MM.1S (cell line): ENCODE measurements at regions not wholly inside any gene's neighbourhood (a gene's known extent, or its start where the extent isn't known, plus 50 kb on each side); places are given as distances from the start of the nearest gene placed in this dataset.

Source experiments
- CTCF ChIP-seq: fragments of 300-600 bp; sonication (generic); IDR thresholded peaks from 2 replicates; pipeline ENCODE4 v1.5.1; 2016; ENCODE audit warnings: antibody characterized with exemption, low read length, mixed read lengths
- EZH2 ChIP-seq: fragments of 300-600 bp; sonication (generic); optimal IDR thresholded peaks from 2 replicates; pipeline ENCODE3; 2017; ENCODE audit warnings: low read depth, mild to moderate bottlenecking, antibody characterized with exemption, low read length, mixed read lengths

- TF ChIP-seq CTCF, result no peak
- no peak for TF ChIP-seq EZH2
Observed at GRCh38 chr9:124099860-124100259, 88.3 kb downstream of the LHX2 start.
